ENCODE measurements at regions not wholly inside any gene's neighbourhood (a gene's known extent, or its start where the extent isn't known, plus 50 kb on each side); places are given as distances from the start of the nearest gene placed in this dataset.

DNA sequence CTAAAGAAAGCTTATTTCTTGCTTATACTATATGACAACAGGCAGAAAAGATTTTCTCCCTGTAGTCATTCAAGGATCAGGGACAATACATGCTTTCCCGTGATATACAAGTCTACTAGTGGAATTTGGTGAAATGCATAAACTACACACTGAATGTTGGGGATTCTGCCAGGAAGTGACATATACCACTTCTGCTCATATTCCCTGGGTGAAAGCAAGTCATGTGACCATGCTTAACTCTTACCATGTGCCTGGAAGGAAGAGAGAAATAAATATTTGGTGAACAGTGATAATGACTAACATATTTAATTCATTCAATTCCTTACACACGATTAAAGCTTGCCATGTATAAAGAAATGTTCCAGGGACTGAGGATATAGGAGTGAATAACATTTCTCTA lies 534.6 kb downstream of the PPARGC1A start:
- no peaks in the 10 kb centered on the region for H4K20me1 ChIP-seq (ENCODE audit: insufficient read depth, low read length)
- intact Hi-C loops (cut with micrococcal nuclease) = no loop called here
- ChIA-PET POLR2A (ENCODE audit: unreplicated experiment) (no interaction called here), CTCF (no interaction called here)
- no peak overlapping the region for H4K8ac ChIP-seq (ENCODE audit: low read depth in 2 of 2, low read length in 2 of 2)
- ATAC-seq (ENCODE audit: low read depth) = no peak
- no peaks in the 10 kb centered on the region for H3K4me1 ChIP-seq (ENCODE audit: control insufficient read depth, insufficient read depth, low read length)
- BruUV-seq (replicated peaks) = no TSS peak
- no peaks in the 10 kb centered on the region for H3K9me1 ChIP-seq (ENCODE audit: insufficient read depth, low read length)
- H3K23ac ChIP-seq (ENCODE audit: low read depth, low read length) = no peak overlapping the region
- dilution Hi-C loops (cut with HindIII; ENCODE audit: low sequenced_read_pairs, unreplicated experiment) = no loop called here
- H3K4me3 ChIP-seq (ENCODE audit: insufficient read depth, low read depth, low read length) = no peak overlapping the region
- H3K18ac ChIP-seq (ENCODE audit: low read depth, low read length) = no peak overlapping the region
- H2BK15ac ChIP-seq (ENCODE audit: low read depth, low read length) = no peak overlapping the region
- no peak overlapping the region for H2BK120ac ChIP-seq (ENCODE audit: low read depth, low read length)
- H4K91ac ChIP-seq (ENCODE audit: insufficient read depth, low read depth, low read length) = no peak overlapping the region
- H3K4ac ChIP-seq (ENCODE audit: low read depth, low read length) = no peak overlapping the region
- in situ Hi-C loops (cut with MboI; ENCODE audit: low sequenced_read_pairs) = no loop called here
- H2BK20ac ChIP-seq (ENCODE audit: low read depth, low read length) = no peak overlapping the region
- H3K9me3 ChIP-seq (ENCODE audit: control insufficient read depth, insufficient read depth, low read length) = no peaks in the 10 kb centered on the region; the same call in 1 of the 2 replicates
- H4K5ac ChIP-seq (ENCODE audit: low read depth, low read length) = no peak overlapping the region
- H3K79me1 ChIP-seq (ENCODE audit: low read depth in 1 of 2, low read length in 2 of 2) = no peaks in the 10 kb centered on the region
- no peak overlapping the region for H2AK9ac ChIP-seq (replicated peaks; ENCODE audit: low read depth, low read length, poor library complexity)
- no peak overlapping the region for H2BK5ac ChIP-seq (ENCODE audit: low read depth, low read length, poor library complexity, severe bottlenecking)
- H3K27ac ChIP-seq (ENCODE audit: insufficient read depth, low read length) = no peak overlapping the region
- no peaks in the 10 kb centered on the region for H3K27me3 ChIP-seq (ENCODE audit: control insufficient read depth, insufficient read depth, low read length)
- H3K56ac ChIP-seq (ENCODE audit: extremely low read depth, insufficient read depth, low read length) = no peak overlapping the region
- no peak overlapping the region for H2AK5ac ChIP-seq (ENCODE audit: low read depth, low read length)
- H3K9ac ChIP-seq (ENCODE audit: low read depth, low read length) = no peak overlapping the region
- H3K4me2 ChIP-seq (ENCODE audit: low read depth, low read length) = no peak overlapping the region
- H2AFZ ChIP-seq (replicated peaks; ENCODE audit: low read length, poor library complexity) = no peak overlapping the region
- DNase-seq = no peak
- H3K14ac ChIP-seq (replicated peaks; ENCODE audit: low read depth, low read length) = no peak overlapping the region
- no CpG with 5 or more reads among the region's 2 CpGs for WGBS, 2 experiments (ENCODE audit: extremely low coverage in 2 of 2, insufficient read length in 1 of 2)
- TF ChIP-seq RFX5 (IDR thresholded peaks at IDR 0.05; ENCODE audit: low read depth, low read length) (no peak), NFE2L2 (IDR thresholded peaks at IDR 0.05; ENCODE audit: low read depth, low read length) (no peak)
- no peaks in the 10 kb centered on the region for H3K36me3 ChIP-seq (ENCODE audit: control insufficient read depth, insufficient read depth, low read length)
